Liver (tissue), 8 donors: ENCODE measurements at regions not wholly inside any gene's neighbourhood (a gene's known extent, or its start where the extent isn't known, plus 50 kb on each side); places are given as distances from the start of the nearest gene placed in this dataset.

Experiments used
- DNase-seq: peaks from one replicate; pipeline ENCODE4 v3.0.0-alpha.2; 2017; ENCODE audit warnings: low spot score
- H3K27ac ChIP-seq, 2 donors: one replicate each; pipeline ENCODE4 v1.7.0; 2013; ENCODE audit warnings: inconsistent platforms in 2 of 2, low read length in 2 of 2, control low read depth in 1 of 2, low read depth in 1 of 2, mild to moderate bottlenecking in 1 of 2
- H3K27me3 ChIP-seq, 4 donors: one replicate each; pipeline versions ENCODE4 v1.6.1 to v1.7.0; 2013; ENCODE audit warnings: low read length in 3 of 4, inconsistent platforms in 1 of 4, mild to moderate bottlenecking in 1 of 4, moderate library complexity in 1 of 4; ENCODE audit not compliant: control insufficient read depth in 4 of 4, insufficient read depth in 4 of 4
- H3K36me3 ChIP-seq, 4 donors: one replicate each; pipeline versions ENCODE4 v1.6.1 to v1.7.0; 2013; ENCODE audit warnings: low read length in 3 of 4, mild to moderate bottlenecking in 3 of 4, low read depth in 1 of 4, moderate library complexity in 1 of 4; ENCODE audit not compliant: control insufficient read depth in 4 of 4, insufficient read depth in 3 of 4
- H3K4me1 ChIP-seq, 4 donors: one replicate each; pipeline versions ENCODE4 v1.6.1 to v1.7.0; 2013; ENCODE audit warnings: low read length in 3 of 4, mild to moderate bottlenecking in 3 of 4, moderate library complexity in 1 of 4; ENCODE audit not compliant: control insufficient read depth in 4 of 4, insufficient read depth in 4 of 4
- H3K4me3 ChIP-seq, 3 donors: one replicate each; pipeline versions ENCODE4 v1.6.1 to v1.7.0; 2013; ENCODE audit warnings: low read length in 3 of 3, control low read depth in 1 of 3, low read depth in 1 of 3, mild to moderate bottlenecking in 1 of 3
- H3K9ac ChIP-seq, 2 donors: one replicate each; pipeline ENCODE4 v1.7.0; 2013; ENCODE audit warnings: low read length in 2 of 2, mild to moderate bottlenecking in 2 of 2, moderate library complexity in 2 of 2, control low read depth in 1 of 2, low read depth in 1 of 2
- H3K9me3 ChIP-seq, 4 donors: one replicate each; pipeline versions ENCODE4 v1.6.1 to v1.7.0; 2013; ENCODE audit warnings: low read length in 3 of 4; ENCODE audit not compliant: control insufficient read depth in 4 of 4
- EGR1 ChIP-seq, 2 donors: IDR thresholded peaks; 2 replicates each; pipeline ENCODE4 v1.6.1; 2016 to 2018; ENCODE audit warnings: antibody characterized with exemption in 2 of 2, low read depth in 2 of 2
- FOXA1 ChIP-seq: IDR thresholded peaks from 2 replicates; pipeline ENCODE4 v1.6.1; 2016; ENCODE audit warnings: antibody characterized with exemption
- FOXA2 ChIP-seq: IDR thresholded peaks from 2 replicates; pipeline ENCODE4 v1.6.1; 2016; ENCODE audit warnings: antibody characterized with exemption
- GABPA ChIP-seq, 2 donors: IDR thresholded peaks in 1 of 2; conservative IDR thresholded peaks in 1 of 2; 2 replicates each; pipeline ENCODE4 v1.6.1; 2016; ENCODE audit warnings: antibody characterized with exemption in 2 of 2, mild to moderate bottlenecking in 1 of 2, moderate library complexity in 1 of 2
- HNF4A ChIP-seq, 2 donors: conservative IDR thresholded peaks; 2 replicates each; pipeline ENCODE4 v1.6.1; 2016; ENCODE audit warnings: antibody characterized with exemption in 2 of 2, mild to moderate bottlenecking in 2 of 2
- HNF4G ChIP-seq: IDR thresholded peaks from 2 replicates; pipeline ENCODE4 v1.6.1; 2016; ENCODE audit warnings: antibody characterized with exemption
- JUND ChIP-seq, 2 donors: IDR thresholded peaks; 2 replicates each; pipeline ENCODE4 v1.6.1; 2016; ENCODE audit warnings: antibody characterized with exemption in 2 of 2
- NR2F2 ChIP-seq: IDR thresholded peaks from 2 replicates; pipeline ENCODE4 v1.6.1; 2016; ENCODE audit warnings: antibody characterized with exemption
- RAD21 ChIP-seq, 2 donors: IDR thresholded peaks; 2 replicates each; pipeline ENCODE4 v1.6.1; 2016; ENCODE audit warnings: antibody characterized with exemption in 2 of 2, mild to moderate bottlenecking in 2 of 2
- RXRA ChIP-seq, 2 donors: IDR thresholded peaks; 2 replicates each; pipeline ENCODE4 v1.6.1; 2017 to 2018; ENCODE audit warnings: antibody characterized with exemption in 2 of 2, mild to moderate bottlenecking in 1 of 2
- SP1 ChIP-seq: IDR thresholded peaks from 2 replicates; pipeline ENCODE4 v1.6.1; 2018; ENCODE audit warnings: antibody characterized with exemption, mild to moderate bottlenecking
- TAF1 ChIP-seq: conservative IDR thresholded peaks from 2 replicates; pipeline ENCODE4 v1.6.1; 2016; ENCODE audit warnings: antibody characterized with exemption, mild to moderate bottlenecking
- YY1 ChIP-seq: IDR thresholded peaks from 2 replicates; pipeline ENCODE4 v1.6.1; 2016; ENCODE audit warnings: antibody characterized with exemption, mild to moderate bottlenecking
- ZBTB33 ChIP-seq: IDR thresholded peaks from 2 replicates; pipeline ENCODE4 v1.6.1; 2016; ENCODE audit warnings: antibody characterized with exemption
- WGBS: extraction: QIAGEN DNeasy Blood & Tissue Kit; methylation state at CpG from one replicate; pipeline ENCODE4 v1.1.7; 2013; 5-methylcytosine and 5-hydroxymethylcytosine counted together
- TF ChIP-seq, protein P1 (sequence below): IDR thresholded peaks from 2 replicates; pipeline ENCODE4 v1.6.1; 2016; ENCODE audit warnings: antibody characterized with exemption
- TF ChIP-seq, protein P2 (sequence below): fragments of 150-350 bp; IDR thresholded peaks from 2 replicates; pipeline ENCODE4 v1.5.1; 2017; ENCODE audit warnings: improper control_type of control experiment, low read depth, low read length; ENCODE audit not compliant: missing input control
- TF ChIP-seq, protein P3 (sequence below): IDR thresholded peaks from 2 replicates; pipeline ENCODE4 v1.6.1; 2016; ENCODE audit warnings: antibody characterized with exemption, mild to moderate bottlenecking
- TF ChIP-seq, protein P4 (sequence below): IDR thresholded peaks from 2 replicates; pipeline ENCODE4 v1.6.1; 2016; ENCODE audit warnings: antibody characterized with exemption
- donor health status: healthy.
- donor health status: healthy.
- donor health status: healthy.
- donor health status: healthy.
- donor health status: healthy.

DNA sequence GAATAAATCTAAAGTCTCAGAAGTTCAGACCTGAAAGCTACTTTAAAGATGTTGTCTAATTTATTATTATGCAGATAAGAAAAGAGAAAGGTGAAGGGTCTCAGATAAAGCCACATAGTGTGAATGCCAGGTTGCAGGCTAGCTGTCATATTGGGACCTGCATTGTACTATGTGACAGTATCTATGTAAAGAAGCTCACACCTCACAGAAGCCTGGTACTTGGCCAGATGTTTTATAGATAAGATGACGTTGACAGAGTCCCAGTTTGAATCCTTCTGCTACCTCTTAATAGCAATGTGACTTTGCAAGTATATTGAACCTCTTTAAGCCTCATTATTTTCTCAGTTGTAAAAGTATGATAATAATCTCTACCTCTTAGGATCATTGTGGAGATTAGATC is 227.0 kb downstream of the SPRY1 start:
- no peaks in the 10 kb centered on the region for H3K27me3 ChIP-seq
- H3K4me1 ChIP-seq = peaks cover 1 to 8% (median 3%) of the 10 kb centered on the region in 4 donors
- H3K36me3 ChIP-seq = no peaks in the 10 kb centered on the region
- no peaks in the 10 kb centered on the region for H3K9me3 ChIP-seq
- no peak overlapping the region for H3K4me3 ChIP-seq
- no peak overlapping the region for H3K9ac ChIP-seq
- TF ChIP-seq FOXA1 (no peak), HNF4A (conservative IDR thresholded peaks at IDR 0.05) (no peak), YY1 (no peak), FOXA2 (no peak), TAF1 (no peak), RAD21 (IDR thresholded peaks at IDR 0.05) (no peak), SP1 (no peak), HNF4G (no peak), NR2F2 (no peak), ZBTB33 (no peak), JUND (IDR thresholded peaks at IDR 0.05) (no peak), GABPA (IDR thresholded peaks at IDR 0.05 in 1 of 2, conservative IDR thresholded peaks at IDR 0.05 in 1 of 2) (no peak), RXRA (IDR thresholded peaks at IDR 0.05) (no peak), EGR1 (IDR thresholded peaks at IDR 0.05; ENCODE audit: low read depth in 2 of 2) (no peak)
- TF ChIP-seq, protein P1, sequence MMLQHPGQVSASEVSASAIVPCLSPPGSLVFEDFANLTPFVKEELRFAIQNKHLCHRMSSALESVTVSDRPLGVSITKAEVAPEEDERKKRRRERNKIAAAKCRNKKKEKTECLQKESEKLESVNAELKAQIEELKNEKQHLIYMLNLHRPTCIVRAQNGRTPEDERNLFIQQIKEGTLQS = no peak
- TF ChIP-seq, protein P2, sequence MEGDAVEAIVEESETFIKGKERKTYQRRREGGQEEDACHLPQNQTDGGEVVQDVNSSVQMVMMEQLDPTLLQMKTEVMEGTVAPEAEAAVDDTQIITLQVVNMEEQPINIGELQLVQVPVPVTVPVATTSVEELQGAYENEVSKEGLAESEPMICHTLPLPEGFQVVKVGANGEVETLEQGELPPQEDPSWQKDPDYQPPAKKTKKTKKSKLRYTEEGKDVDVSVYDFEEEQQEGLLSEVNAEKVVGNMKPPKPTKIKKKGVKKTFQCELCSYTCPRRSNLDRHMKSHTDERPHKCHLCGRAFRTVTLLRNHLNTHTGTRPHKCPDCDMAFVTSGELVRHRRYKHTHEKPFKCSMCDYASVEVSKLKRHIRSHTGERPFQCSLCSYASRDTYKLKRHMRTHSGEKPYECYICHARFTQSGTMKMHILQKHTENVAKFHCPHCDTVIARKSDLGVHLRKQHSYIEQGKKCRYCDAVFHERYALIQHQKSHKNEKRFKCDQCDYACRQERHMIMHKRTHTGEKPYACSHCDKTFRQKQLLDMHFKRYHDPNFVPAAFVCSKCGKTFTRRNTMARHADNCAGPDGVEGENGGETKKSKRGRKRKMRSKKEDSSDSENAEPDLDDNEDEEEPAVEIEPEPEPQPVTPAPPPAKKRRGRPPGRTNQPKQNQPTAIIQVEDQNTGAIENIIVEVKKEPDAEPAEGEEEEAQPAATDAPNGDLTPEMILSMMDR = no peak
- TF ChIP-seq, protein P3, sequence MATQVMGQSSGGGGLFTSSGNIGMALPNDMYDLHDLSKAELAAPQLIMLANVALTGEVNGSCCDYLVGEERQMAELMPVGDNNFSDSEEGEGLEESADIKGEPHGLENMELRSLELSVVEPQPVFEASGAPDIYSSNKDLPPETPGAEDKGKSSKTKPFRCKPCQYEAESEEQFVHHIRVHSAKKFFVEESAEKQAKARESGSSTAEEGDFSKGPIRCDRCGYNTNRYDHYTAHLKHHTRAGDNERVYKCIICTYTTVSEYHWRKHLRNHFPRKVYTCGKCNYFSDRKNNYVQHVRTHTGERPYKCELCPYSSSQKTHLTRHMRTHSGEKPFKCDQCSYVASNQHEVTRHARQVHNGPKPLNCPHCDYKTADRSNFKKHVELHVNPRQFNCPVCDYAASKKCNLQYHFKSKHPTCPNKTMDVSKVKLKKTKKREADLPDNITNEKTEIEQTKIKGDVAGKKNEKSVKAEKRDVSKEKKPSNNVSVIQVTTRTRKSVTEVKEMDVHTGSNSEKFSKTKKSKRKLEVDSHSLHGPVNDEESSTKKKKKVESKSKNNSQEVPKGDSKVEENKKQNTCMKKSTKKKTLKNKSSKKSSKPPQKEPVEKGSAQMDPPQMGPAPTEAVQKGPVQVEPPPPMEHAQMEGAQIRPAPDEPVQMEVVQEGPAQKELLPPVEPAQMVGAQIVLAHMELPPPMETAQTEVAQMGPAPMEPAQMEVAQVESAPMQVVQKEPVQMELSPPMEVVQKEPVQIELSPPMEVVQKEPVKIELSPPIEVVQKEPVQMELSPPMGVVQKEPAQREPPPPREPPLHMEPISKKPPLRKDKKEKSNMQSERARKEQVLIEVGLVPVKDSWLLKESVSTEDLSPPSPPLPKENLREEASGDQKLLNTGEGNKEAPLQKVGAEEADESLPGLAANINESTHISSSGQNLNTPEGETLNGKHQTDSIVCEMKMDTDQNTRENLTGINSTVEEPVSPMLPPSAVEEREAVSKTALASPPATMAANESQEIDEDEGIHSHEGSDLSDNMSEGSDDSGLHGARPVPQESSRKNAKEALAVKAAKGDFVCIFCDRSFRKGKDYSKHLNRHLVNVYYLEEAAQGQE = no peak
- TF ChIP-seq, protein P4, sequence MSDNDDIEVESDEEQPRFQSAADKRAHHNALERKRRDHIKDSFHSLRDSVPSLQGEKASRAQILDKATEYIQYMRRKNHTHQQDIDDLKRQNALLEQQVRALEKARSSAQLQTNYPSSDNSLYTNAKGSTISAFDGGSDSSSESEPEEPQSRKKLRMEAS = no peak
- 57% methylated on average over 1 of the region's 1 CpG for WGBS
- DNase-seq = no peak
- no peak overlapping the region for H3K27ac ChIP-seq

DNA sequence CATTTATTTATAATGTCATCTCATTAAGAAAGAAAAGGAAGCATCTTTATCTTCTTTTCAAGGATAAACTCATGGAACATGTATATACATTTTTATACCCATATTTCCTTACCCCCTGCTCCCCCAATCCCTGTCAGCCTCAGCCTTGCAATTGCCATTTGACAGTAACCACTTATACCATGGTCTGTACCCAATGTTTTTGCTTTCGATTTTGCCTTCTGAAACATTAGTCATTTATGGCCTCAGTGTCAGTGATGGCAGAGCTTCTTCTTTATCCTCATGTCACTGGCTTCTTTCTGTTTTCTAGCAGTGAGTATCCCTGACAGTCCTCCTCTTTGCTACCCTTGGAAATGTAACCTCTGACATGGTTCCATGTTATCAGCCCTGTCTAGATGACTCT is 228.4 kb downstream of the SPRY1 start:
- peaks cover 0 to 4% (median 2%) of the 10 kb centered on the region in 4 donors for H3K4me1 ChIP-seq
- no peak for DNase-seq
- H3K9me3 ChIP-seq = no peaks in the 10 kb centered on the region
- no peaks in the 10 kb centered on the region for H3K36me3 ChIP-seq
- no peak overlapping the region for H3K27ac ChIP-seq
- no peaks in the 10 kb centered on the region for H3K27me3 ChIP-seq
- H3K9ac ChIP-seq = no peak overlapping the region
- WGBS = 81% methylated on average over 1 of the region's 1 CpG
- H3K4me3 ChIP-seq = no peak overlapping the region
- no peak for TF ChIP-seq RAD21 (IDR thresholded peaks at IDR 0.05)
- TF ChIP-seq EGR1 (IDR thresholded peaks at IDR 0.05; ENCODE audit: low read depth in 2 of 2) = no peak
- TF ChIP-seq, protein P3 = no peak
- no peak for TF ChIP-seq ZBTB33
- TF ChIP-seq, protein P4 = no peak
- no peak for TF ChIP-seq YY1
